GM19043 (cell line): ENCODE measurements at regions not wholly inside any gene's neighbourhood (a gene's known extent, or its start where the extent isn't known, plus 50 kb on each side); places are given as distances from the start of the nearest gene placed in this dataset.

Experiments used
- ATAC-seq: cut with Tn5 transposase; IDR thresholded peaks from one replicate; pipeline ENCODE4 v1.9.1; 2021; ENCODE audit warnings: low read depth; ENCODE audit not compliant: unreplicated experiment

GRCh38 chr14:53692885-53693284 lies 263.7 kb downstream of the BMP4 start:
- no peak for ATAC-seq

- no peak for ATAC-seq
Observed at GRCh38 chr14:53692451-53692850, 264.2 kb downstream of the BMP4 start.

GRCh38 chr14:53683229-53683628 lies 273.4 kb downstream of the BMP4 start:
- ATAC-seq: no peak

GRCh38 chr14:53672526-53672925 lies 284.1 kb downstream of the BMP4 start:
- ATAC-seq: no peak

- no peak for ATAC-seq
Observed at GRCh38 chr14:53670701-53671100, 285.9 kb downstream of the BMP4 start.

- ATAC-seq: no peak
Observed at GRCh38 chr14:53668897-53669296, 287.7 kb downstream of the BMP4 start.

- ATAC-seq: no peak
Observed at GRCh38 chr14:53663709-53664108, 292.9 kb downstream of the BMP4 start.

GRCh38 chr14:53655080-53655785 lies 301.4 kb downstream of the BMP4 start:
- no peak for ATAC-seq

- ATAC-seq: no peak
Observed at GRCh38 chr14:53652068-53652467, 304.6 kb downstream of the BMP4 start.

- no peak for ATAC-seq
Observed at GRCh38 chr14:53651096-53651740, 305.4 kb downstream of the BMP4 start.

GRCh38 chr14:53646925-53647324 lies 309.7 kb downstream of the BMP4 start:
- no peak for ATAC-seq

- no peak for ATAC-seq
Observed at GRCh38 chr14:53640695-53641094, 315.9 kb downstream of the BMP4 start.

GRCh38 chr14:53638966-53639365 lies 317.7 kb downstream of the BMP4 start:
- no peak for ATAC-seq

- no peak for ATAC-seq
Observed at GRCh38 chr14:53634793-53635192, 321.8 kb downstream of the BMP4 start.

- no peak for ATAC-seq
Observed at GRCh38 chr14:53630336-53630735, 326.3 kb downstream of the BMP4 start.

- ATAC-seq: no peak
Observed at GRCh38 chr14:53628732-53629430, 327.7 kb downstream of the BMP4 start.

GRCh38 chr14:53628261-53628660 lies 328.4 kb downstream of the BMP4 start:
- ATAC-seq: no peak

- no peak for ATAC-seq
Observed at GRCh38 chr14:53626761-53627160, 329.9 kb downstream of the BMP4 start.

GRCh38 chr14:53622447-53622846 lies 334.2 kb downstream of the BMP4 start:
- ATAC-seq: no peak

GRCh38 chr14:53621921-53622320 lies 334.7 kb downstream of the BMP4 start:
- ATAC-seq: no peak

- no peak for ATAC-seq
Observed at GRCh38 chr14:53621433-53621832, 335.2 kb downstream of the BMP4 start.

GRCh38 chr14:53620890-53621289 lies 335.7 kb downstream of the BMP4 start:
- ATAC-seq: no peak
